EH (cell line): ENCODE measurements at regions not wholly inside any gene's neighbourhood (a gene's known extent, or its start where the extent isn't known, plus 50 kb on each side); places are given as distances from the start of the nearest gene placed in this dataset.
"Not testable (repeated sequence)": the region's sequence is repeated elsewhere in the genome, so short reads cannot be mapped to it uniquely, and the experiment has no call there.

ENCODE experiments used
- DNase-seq: peaks from one replicate; pipeline ENCODE4 v3.0.0-alpha.2; 2015; ENCODE audit warnings: low read depth

DNA sequence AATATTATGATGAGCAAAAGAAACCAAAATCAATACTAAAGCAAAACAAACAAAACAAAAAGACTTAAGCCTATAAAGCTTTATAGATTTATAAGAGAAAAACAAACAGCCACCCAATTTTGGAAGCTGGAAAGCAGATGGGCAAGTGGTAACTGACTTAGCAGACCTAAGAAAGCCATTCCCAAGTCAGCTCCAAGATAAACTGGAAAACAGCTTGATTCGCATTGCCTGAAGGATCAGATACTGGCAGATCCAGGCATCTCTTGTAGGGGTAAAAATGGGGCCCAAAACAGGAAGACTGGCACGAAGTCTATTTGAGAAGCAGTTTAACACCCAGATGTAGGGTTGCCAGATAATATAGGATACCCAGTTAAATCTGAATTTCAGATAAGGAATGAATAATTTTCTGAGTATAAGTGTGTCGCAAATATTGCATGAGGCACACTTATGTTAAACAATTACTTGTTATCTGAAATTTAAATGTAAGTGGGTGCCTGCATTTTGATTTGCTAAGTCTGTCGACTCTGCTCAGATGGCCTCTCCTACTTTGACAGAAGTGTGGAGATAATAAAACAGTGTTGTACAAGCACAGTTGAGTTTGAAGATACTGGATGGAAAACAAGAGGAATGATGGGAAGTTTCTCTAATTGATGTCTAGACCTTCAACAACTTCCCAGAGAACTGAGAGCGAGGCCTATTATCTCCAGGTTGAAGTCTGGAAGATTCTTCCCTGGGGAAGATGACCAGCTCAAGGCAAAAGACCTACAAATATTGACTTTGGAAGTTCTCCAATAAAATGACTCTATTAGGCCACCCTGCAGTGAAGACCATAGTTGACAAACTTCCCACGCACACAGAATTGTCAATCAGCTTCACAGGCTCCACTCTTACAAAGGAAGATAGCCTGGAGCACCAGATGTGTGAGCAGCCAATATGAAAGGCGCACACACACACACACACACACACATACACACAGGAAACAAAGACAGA lies 113.4 kb downstream of the FAM50B start:
- peak; percentile 69 for DNase-seq

DNA sequence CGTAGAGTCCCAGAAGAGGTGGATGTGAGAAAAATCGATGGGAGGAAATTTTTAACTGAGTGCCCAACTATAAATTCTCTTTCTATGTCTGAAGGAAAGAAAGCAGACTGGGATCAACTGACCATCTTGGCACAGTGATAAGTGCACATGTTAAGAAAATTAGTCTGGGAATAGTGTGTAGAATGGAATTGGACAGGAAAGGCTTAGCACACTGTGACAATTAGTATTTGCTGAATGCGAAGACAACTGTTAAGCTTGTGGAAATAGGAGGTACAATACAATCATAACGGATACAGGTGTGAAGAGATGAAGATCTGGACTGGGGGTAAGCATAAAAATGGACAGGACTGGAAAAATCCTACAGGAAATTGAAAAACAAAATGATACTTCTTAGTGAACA lies 114.3 kb downstream of the FAM50B start:
- no peak for DNase-seq

DNA sequence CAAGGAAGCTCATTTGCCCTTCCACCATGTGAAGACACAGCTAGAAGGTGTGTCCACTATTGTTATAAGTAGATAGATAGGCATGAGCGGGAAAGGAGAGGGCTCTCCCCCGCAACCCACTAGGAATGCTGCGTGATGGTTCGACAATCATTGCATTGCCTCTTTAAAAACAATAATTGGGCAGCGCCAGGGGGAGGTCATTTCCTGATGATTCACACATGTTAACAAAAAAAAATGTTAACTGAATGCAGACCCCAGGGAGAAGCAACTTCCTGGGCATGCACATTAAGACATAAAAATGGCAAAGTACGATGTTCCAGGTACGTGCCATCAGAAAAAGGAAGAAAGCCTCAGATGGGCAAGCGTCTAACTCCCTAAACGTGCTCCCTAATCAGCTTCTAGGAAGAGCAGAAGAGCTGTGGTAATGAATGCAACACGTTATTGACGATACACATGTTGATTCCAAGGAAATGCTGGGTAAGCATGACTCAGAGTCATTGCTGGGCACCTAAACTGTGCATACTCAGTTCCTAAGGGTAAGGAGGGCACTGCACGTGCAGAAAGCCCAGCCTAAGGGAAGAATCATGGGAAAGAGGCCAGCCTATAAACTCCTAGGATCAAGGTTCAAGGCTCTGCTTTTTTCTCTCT lies 113.7 kb downstream of the FAM217A start:
- DNase-seq: peak; percentile 61

DNA sequence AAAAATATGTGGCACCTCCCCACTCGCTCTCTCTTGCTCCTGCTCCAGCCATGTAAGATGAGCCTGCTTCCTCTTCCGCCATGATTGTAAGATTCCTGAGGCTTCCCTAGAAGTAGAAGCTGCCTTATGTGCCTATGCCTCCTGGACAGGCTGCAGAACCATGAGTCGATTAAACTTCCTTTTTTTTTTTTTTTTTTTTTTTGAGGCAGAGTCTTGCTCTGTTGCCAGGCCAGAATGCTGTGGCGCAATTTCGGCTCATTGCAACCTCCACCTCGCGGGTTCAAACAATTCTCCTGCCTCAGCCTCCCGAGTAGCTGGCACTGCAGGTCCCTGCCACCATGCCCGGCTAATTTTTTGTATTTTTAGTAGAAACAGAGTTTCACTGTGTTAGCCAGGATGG lies 112.5 kb downstream of the FAM217A start:
- DNase-seq: no peak

DNA sequence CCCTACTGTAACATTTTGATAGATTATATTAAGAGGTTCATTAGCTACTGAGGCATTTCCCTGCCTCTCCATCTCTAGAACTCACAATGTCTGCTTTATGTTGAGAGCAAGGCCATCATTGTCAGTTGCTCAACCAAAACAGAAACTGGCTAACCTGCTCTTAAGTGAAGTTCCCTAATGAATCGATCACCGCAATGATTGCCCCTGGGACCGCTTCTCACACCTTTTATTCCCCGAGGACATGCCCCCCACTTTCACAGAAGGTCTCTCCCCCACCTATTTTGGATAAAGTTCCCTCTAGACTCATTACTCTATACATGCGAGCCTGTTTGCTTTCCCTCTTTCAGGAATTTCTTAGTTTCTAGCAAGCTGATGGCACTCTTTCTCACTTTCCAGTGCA lies 108.8 kb downstream of the FAM217A start:
- DNase-seq: no peak

DNA sequence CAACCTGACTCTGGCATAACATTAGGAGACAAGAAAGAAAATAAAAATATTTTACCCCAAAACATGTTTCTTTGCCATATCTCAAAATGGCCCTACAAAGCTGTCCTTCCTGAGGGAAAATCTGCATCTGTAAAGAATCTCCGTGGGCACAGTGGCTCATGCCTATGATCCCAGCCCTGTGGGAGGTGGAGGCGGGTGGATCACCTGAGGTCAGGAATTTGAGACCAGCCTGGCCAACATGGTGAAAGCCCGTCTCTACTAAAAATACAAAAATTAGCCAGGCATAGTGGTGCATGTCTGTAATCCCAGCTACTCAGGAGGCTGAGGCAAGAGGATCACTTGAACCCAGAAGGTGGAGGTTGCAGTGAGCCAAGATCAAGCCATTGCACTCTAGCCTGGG lies 105.8 kb downstream of the FAM217A start:
- not testable (repeated sequence) for DNase-seq

DNA sequence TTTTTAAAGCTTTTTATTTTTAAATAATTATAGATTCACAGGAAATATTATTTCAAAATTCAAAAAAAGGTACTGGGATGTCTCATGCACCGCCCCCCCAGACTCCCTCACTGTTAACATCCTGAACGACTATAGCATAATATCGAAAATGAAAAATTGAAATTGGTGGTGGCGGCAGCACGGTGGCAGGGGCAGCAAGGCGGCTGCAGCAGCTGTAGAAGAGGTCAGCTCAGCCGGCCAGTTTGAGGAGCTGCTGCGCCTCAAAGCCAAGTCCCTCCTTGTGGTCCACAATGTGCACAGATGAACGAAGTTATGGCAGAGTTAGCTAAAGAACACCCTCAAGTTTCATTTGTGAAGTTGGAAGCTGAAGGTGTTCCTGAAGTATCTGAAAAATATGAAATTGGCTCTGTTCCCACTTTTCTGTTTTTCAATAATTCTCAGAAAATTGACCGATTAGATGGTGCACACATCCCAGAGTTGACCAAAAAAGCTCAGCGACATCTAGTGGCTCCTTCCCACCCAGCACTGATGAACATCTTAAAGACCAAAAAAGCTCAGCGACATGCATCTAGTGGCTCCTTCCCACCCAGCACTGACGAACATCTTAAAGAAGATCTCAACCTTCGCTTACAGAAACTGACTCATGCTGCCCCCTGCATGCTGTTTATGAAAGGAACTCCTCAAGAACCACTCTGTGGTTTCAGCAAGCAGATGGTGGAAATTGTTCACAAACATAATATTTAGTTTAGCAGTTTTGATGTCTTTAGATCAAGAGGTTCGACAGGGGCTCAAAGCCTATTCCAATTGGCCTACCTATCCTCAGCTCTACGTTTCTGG lies 100.8 kb downstream of the FAM217A start:
- peak; percentile 95 for DNase-seq

DNA sequence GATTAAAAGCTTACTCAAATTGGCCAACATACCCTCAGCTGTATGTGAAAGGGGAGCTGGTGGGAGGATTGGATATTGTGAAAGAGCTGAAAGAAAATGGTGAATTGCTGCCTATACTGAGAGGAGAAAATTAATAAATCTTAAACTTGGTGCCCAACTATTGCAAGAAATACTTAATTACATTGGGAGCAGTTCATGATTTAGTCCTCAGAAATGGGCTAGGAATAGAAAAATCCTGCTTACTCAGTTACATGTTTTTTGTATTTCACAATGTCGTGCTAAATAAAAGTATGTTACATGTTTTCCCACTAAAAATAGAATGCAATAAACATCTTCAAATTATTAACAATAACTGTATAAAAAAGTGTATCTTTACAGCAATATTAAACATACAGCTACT lies 100.0 kb downstream of the FAM217A start:
- DNase-seq: not testable (repeated sequence)

DNA sequence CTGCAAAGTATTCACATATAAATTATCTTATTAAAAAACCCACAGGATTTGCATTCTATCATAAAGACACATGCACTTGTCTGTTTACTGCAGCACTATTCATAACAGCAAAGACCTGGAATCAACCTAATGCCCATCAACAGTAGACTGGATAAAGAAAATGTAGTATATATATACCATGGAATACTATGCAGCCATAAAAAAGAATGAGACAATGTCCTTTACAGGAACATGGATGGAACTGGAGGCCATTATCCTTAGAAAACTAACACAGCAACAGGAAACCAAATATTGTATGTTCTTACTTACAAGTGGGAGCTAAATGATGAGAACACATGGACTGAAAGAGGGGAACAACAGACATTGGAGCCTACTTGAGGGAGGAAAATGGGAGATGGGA lies 97.0 kb downstream of the FAM217A start:
- no peak for DNase-seq

DNA sequence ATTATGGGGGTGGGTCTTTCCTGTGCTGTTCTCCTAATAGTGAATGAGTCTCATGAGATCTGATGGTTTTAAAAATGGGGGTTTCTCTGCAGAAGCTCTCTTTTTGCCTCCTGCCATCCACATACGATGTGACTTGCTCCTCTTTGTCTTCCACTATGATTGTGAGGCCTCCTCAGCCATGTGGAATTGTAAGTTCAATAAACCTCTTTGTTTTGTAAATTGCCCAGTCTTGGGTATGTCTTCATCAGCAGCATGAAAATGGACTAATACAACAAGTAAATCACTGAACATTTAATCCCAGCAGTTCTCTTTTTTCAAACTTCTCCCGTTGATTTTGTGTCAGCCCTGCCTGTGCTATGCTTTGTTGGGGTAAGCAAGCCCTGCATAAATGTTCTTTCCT lies 95.2 kb downstream of the FAM217A start:
- no peak for DNase-seq

DNA sequence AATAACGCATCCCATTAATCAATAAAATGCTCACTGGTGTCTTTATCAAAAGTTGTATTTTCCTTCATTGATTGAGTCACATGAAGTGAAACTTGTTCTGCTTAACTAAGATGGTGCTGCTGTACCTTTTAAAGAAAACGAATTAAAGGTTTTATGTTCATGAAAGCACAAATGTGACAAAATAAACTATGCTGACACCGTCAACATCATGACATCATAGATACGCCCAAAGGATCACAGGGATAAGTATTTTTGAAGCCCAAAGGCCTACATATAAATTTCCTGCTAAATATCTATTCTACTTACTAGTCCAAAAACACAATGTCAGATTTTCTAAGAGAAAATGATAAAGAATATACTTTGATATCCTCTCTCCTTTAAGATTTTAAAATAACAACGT lies 94.4 kb downstream of the FAM217A start:
- no peak for DNase-seq

DNA sequence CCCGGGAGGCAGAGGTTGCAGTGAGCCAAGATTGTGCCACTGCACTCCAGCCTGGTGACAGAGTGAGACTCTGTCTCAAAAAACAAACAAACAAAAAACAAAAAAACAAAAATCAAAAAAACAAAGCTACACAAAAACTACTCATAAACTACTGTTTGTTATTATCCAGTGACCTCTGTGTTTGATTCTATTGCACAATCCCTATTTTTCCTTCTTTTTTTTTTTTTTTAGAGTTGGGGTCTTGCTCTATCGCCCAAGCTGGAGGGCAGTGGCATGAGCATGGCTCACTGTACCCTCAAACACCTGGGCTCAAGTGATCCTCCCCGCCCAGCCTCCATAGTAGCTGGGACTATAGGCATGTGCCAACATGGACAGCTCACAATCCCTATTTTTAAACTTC lies 92.7 kb downstream of the FAM217A start:
- DNase-seq: no peak

DNA sequence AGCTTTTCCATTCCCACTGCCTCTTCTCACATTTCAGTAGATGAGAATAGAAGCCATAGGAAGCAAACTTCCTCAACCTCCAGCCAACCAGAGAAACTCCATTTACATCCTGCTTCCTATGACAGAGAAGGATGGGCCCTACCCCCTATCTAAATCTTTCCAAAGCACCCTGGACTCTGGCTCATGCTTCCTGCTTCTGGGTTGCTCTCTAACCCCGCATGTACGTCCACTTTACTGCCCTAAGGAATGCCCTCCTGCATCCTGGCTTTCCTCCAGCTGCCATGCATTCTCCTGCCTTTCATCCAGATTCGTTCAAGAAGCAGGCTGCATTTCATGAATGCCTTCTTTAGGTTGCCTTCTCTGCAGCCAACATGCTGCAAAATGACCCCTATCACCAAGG lies 91.9 kb downstream of the FAM217A start:
- peak; percentile 88 for DNase-seq

DNA sequence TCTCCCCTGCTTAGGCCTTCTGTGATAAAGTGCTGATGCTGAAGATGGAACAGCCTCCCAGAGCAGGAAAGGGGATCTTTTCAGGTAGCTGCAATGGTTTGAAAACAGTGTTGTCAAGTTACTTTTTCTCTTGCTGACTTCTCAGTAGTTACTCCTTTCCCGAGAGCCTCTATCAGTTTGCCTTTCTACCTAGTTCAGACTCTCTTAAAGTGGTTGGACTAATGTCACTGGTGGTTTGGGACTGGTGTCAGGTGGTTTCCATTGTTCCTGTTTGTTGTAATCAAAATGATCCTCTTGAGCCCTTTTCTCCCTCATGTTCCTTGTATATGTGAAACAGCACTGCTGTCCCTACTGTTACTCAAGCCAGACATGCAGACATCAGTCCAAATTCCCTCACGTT lies 91.4 kb downstream of the FAM217A start:
- DNase-seq: no peak

DNA sequence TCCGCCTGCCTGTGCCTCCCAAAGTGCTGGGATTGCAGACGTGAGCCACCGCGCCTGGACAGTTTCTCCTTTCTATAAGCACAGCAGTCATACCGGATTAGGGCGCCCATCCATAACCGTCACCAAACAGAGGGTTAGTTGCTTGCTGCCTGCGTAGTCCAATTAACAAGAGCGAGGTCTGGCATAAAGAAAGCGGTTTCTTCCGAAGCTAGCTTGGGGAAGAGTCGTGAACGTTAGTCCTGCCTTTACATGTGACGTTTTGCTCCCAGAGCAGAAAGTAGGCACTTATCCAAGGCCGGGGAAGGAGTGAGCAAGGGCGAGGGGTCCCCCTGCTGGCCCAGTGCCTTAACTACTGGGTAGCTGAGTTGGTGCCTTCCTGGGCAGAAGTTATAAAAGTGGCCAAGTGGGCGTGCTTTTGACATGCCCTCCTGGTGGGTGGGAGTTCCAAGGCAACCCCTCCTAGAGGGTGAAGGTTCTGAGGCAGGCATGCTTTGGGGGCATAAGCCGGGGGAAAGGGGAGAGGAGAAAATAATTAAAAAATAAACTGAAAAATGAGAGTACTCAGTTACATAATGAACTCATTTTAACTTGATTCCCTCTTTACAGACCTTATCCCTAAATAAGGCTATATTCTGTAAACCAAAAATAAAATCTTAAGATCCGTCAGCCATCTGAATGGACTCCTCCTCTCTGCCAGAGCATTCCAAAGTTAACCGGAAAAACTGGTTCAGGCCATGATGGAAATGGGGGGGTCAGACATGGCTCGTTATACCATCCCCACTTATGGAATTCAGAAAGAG lies 88.0 kb downstream of the FAM217A start:
- peak; percentile 89 for DNase-seq

DNA sequence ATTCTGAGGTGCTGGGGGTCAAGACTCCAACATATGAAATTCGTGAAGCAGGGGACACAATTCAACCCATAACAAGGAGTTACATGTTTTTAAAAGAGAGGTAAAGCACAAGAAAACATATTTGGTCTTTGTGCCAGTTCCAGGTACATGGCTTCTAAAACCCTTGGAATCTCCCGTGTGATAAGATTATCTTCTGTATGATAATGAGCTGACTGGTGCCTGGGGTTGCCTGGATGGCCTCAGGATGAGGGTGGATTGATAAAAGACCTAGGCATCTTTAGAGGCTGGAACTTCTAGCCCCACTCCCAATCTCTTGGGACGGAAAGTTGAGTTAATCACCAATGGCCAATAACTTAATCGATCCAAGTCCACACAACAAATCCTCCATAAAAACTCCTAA lies 87.0 kb downstream of the FAM217A start:
- DNase-seq: no peak

DNA sequence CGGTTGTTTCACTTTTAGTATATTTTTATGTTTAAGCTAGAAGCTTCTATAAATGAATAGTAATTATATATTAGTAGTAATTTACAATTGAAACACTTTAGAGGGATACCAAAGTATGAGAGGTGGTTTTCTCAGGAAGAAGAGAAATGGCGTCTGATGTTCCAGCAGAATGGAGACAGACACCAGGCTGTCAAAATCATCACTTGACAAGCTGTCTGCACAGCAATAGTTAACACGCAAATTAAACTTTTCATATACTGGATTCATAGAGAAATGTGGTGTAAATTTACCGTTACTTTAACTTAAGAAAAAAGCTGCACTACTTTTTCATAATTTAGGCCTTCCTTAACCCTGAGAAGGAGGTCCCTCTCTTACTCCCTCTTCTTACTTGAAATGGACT lies 82.6 kb downstream of the FAM217A start:
- DNase-seq: no peak

DNA sequence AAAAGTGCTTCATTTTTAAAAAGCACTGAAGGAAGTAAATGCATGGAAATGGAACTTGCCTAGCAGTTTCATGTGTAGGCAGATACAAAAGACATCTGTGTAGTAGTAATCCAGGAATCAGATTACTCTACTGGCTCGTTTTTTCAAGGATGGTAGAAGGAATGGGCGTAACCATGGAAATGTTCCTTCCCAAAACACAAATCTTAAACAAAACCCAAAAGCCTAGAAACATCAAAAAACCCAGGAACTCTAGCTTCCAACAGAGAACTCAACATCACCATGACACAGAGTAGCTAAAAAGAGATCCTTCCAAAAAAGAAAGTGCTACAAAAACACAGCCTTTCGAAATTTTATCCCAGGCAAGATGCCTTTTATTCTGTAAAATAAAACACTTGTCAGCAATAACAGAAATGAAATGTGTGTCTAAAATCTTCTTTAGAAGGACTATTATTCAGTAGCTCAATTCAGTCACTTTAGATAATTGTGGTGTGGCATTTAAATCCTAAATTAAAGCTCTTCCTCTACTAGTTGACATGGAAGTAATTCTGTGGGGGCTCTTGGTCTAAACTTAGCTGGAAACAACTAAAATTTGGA lies 81.7 kb downstream of the FAM217A start:
- peak; percentile 62 for DNase-seq

DNA sequence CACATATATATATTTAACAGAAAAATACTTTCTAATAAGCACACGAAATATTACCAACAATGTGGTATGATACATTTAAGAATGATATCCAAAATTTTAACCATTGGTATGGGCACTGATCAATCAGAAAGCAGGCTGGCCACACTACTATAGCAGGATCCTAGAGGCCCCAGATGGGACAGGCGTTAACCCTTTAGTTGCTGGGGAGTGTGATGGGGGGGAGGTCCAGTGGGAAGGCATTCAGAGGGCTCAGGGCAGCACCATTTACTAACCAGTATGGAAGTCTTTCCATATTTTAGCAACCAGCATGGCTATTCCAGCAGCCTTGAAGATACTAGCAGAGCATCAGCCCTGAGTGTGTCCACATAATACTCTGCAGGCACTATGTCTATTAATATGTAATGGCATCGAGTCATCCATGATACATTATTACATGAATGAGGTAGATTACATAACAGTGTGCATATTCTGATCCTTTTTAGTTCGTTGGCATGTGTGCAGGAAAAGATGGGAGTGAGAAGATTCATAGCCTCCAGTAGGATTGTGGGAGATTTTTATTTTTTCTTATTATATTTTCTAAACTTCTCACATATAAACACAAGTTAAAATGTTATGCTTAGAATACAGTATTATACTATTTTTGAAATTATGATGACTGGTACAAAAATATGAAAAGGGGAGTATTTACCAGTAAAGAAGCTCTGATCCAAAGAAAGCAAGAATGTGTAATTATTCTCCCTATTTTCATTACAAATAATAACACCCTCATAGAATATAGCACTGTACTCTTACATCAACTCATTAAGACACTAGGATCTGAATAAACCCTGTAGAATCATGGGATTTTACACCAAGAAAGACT lies 78.9 kb downstream of the FAM217A start:
- DNase-seq: no peak

DNA sequence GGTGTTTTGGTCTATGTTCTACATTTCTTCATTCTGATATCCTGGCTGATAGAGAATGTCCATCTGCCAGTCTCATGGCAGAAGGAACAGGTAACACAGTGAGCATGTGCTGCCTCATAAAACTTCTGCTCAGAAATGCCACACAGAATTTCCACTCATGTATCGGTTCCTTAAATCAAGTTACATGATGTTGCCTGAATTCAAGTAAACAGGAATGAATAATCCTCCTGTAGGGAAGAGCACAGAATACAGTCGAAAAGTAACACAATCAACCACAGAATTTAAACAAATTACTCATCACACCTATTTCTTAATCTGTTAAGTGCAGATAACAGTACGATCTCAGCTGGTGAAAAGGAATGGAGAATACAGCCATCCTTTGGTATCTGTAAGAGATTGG lies 74.7 kb downstream of the FAM217A start:
- no peak for DNase-seq
